Progenitor cell of endocrine pancreas (in vitro differentiated cells): ENCODE measurements at regions not wholly inside any gene's neighbourhood (a gene's known extent, or its start where the extent isn't known, plus 50 kb on each side); places are given as distances from the start of the nearest gene placed in this dataset.

Experiments used
- DNase-seq: peaks from one replicate; pipeline ENCODE4 v3.0.0; 2021; ENCODE audit warnings: low spot score; ENCODE audit not compliant: unreplicated experiment
- H3K27ac Mint-ChIP-seq: 2 replicates; pipeline ENCODE4 v1.8.0; 2021; ENCODE audit warnings: mild to moderate bottlenecking, moderate library complexity, mixed read lengths
- H3K27me3 Mint-ChIP-seq: 2 replicates; pipeline ENCODE4 v1.8.0; 2021; ENCODE audit warnings: mixed read lengths
- H3K36me3 Mint-ChIP-seq: 2 replicates; pipeline ENCODE4 v1.8.0; 2022; ENCODE audit warnings: mixed read lengths; ENCODE audit not compliant: insufficient read depth
- H3K4me1 Mint-ChIP-seq: 2 replicates; pipeline ENCODE4 v1.8.0; 2021; ENCODE audit warnings: low read depth, mixed read lengths
- H3K4me3 Mint-ChIP-seq: 2 replicates; pipeline ENCODE4 v1.8.0; 2021; ENCODE audit warnings: low read depth, mild to moderate bottlenecking, moderate library complexity, mixed read lengths
- H3K9me3 Mint-ChIP-seq: 2 replicates; pipeline ENCODE4 v1.8.0; 2021; ENCODE audit warnings: low read depth, mixed read lengths
- CTCF ChIP-seq: fragments of 200-600 bp; sonication (generic); IDR thresholded peaks from one replicate; pipeline ENCODE4 v1.5.0; 2021; ENCODE audit warnings: antibody characterized with exemption, mild to moderate bottlenecking; ENCODE audit not compliant: unreplicated experiment

- Mint-ChIP-seq H3K36me3 (no peaks in the 10 kb centered on the region), H3K27me3 (peaks cover 17% of the 10 kb centered on the region), H3K4me1 (no peaks in the 10 kb centered on the region), H3K27ac (no peak overlapping the region), H3K9me3 (no peaks in the 10 kb centered on the region), H3K4me3 (no peak overlapping the region)
- TF ChIP-seq CTCF: no peak
- DNase-seq: no peak
Observed at GRCh38 chr15:59862191-59863155, 141.6 kb upstream of the FOXB1 start.

GRCh38 chr15:59847968-59848367, 156.1 kb upstream of the FOXB1 start:
- DNase-seq: no peak
- no peaks in the 10 kb centered on the region for H3K4me1 Mint-ChIP-seq
- no peaks in the 10 kb centered on the region for H3K9me3 Mint-ChIP-seq
- H3K27me3 Mint-ChIP-seq: peaks cover 23% of the 10 kb centered on the region
- TF ChIP-seq CTCF: no peak
- no peak overlapping the region for H3K27ac Mint-ChIP-seq
- no peaks in the 10 kb centered on the region for H3K36me3 Mint-ChIP-seq
- H3K4me3 Mint-ChIP-seq: no peak overlapping the region

- Mint-ChIP-seq H3K4me3 (no peak overlapping the region), H3K9me3 (no peaks in the 10 kb centered on the region), H3K4me1 (no peaks in the 10 kb centered on the region), H3K27ac (no peak overlapping the region), H3K36me3 (no peaks in the 10 kb centered on the region), H3K27me3 (peaks cover 23% of the 10 kb centered on the region)
- TF ChIP-seq CTCF: no peak
- DNase-seq: no peak
Observed at GRCh38 chr15:59845942-59846499, 156.9 kb upstream of the BNIP2 start.

GRCh38 chr15:59843609-59844008, 154.5 kb upstream of the BNIP2 start:
- TF ChIP-seq CTCF: no peak
- Mint-ChIP-seq H3K9me3 (no peaks in the 10 kb centered on the region), H3K27me3 (peaks cover 8% of the 10 kb centered on the region), H3K27ac (no peak overlapping the region), H3K4me1 (peaks cover 2% of the 10 kb centered on the region), H3K36me3 (no peaks in the 10 kb centered on the region), H3K4me3 (no peak overlapping the region)
- no peak for DNase-seq

GRCh38 chr15:59841036-59841435, 151.9 kb upstream of the BNIP2 start:
- H3K27me3 Mint-ChIP-seq: peaks cover 5% of the 10 kb centered on the region
- no peak for TF ChIP-seq CTCF

More at GRCh38 chr15:59841036-59841435, 151.9 kb upstream of the BNIP2 start:
- H3K4me1 Mint-ChIP-seq: peaks cover 2% of the 10 kb centered on the region
- no peak overlapping the region for H3K27ac Mint-ChIP-seq
- no peak overlapping the region for H3K4me3 Mint-ChIP-seq
- DNase-seq: no peak
- no peaks in the 10 kb centered on the region for H3K9me3 Mint-ChIP-seq
- no peaks in the 10 kb centered on the region for H3K36me3 Mint-ChIP-seq
